Neural cell (in vitro differentiated cells): ENCODE measurements at regions not wholly inside any gene's neighbourhood (a gene's known extent, or its start where the extent isn't known, plus 50 kb on each side); places are given as distances from the start of the nearest gene placed in this dataset.

ENCODE experiments used
- EP300 ChIP-seq: fragments of 450-650 bp; conservative IDR thresholded peaks from 2 replicates; pipeline ENCODE4 v1.6.1; 2014; ENCODE audit warnings: antibody characterized with exemption, mild to moderate bottlenecking, moderate library complexity; ENCODE audit not compliant: poor library complexity, severe bottlenecking
- EZH2 ChIP-seq: fragments of 200-600, 300-800 bp; shearing (Covaris generic), sonication (generic); IDR thresholded peaks from 2 replicates; pipeline ENCODE4 v1.6.1; 2014; ENCODE audit warnings: antibody characterized with exemption, low read length, borderline replicate concordance, mild to moderate bottlenecking; ENCODE audit not compliant: insufficient read depth, poor library complexity, severe bottlenecking
- MXI1 ChIP-seq: fragments of 450-650 bp; conservative IDR thresholded peaks from 2 replicates; pipeline ENCODE4 v1.6.1; 2014; ENCODE audit warnings: antibody characterized with exemption, mild to moderate bottlenecking; ENCODE audit not compliant: poor library complexity, severe bottlenecking
- POLR2AphosphoS5 ChIP-seq: IDR thresholded peaks from 2 replicates; pipeline ENCODE4 v1.6.1; 2012
- TAF1 ChIP-seq: IDR thresholded peaks from 2 replicates; pipeline ENCODE4 v1.6.1; 2012; ENCODE audit warnings: low read depth
- TF ChIP-seq, protein P1 (sequence below): fragments of 450-650 bp; IDR thresholded peaks from 2 replicates; pipeline ENCODE4 v1.5.1; 2014; ENCODE audit warnings: antibody characterized with exemption, mild to moderate bottlenecking, moderate library complexity; ENCODE audit not compliant: poor library complexity, severe bottlenecking
- TF ChIP-seq, protein P2 (sequence below): IDR thresholded peaks from 2 replicates; pipeline ENCODE4 v1.6.1; 2012; ENCODE audit warnings: borderline replicate concordance

DNA sequence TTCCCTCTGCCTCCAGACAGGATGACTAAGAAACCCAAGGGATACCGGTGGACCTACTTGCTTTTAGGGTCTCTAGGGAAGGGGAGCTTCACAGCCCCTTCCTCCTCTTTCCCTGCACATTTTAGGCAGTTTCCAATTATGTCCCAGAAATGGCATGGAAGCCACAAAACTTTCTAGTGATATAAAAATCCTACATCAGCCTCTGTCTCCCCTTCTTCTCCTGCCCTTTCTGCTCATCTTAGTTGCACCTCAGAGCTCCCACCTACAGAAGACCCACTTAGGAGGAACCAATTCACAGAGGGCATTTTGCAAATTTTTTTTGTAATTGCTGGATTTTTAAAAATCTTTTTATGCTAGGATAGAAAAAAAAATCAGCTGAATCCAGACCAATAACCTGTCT lies 263.1 kb downstream of the TNS1 start:
- TF ChIP-seq, protein P1, sequence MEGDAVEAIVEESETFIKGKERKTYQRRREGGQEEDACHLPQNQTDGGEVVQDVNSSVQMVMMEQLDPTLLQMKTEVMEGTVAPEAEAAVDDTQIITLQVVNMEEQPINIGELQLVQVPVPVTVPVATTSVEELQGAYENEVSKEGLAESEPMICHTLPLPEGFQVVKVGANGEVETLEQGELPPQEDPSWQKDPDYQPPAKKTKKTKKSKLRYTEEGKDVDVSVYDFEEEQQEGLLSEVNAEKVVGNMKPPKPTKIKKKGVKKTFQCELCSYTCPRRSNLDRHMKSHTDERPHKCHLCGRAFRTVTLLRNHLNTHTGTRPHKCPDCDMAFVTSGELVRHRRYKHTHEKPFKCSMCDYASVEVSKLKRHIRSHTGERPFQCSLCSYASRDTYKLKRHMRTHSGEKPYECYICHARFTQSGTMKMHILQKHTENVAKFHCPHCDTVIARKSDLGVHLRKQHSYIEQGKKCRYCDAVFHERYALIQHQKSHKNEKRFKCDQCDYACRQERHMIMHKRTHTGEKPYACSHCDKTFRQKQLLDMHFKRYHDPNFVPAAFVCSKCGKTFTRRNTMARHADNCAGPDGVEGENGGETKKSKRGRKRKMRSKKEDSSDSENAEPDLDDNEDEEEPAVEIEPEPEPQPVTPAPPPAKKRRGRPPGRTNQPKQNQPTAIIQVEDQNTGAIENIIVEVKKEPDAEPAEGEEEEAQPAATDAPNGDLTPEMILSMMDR, result no peak
- TF ChIP-seq, protein P2, sequence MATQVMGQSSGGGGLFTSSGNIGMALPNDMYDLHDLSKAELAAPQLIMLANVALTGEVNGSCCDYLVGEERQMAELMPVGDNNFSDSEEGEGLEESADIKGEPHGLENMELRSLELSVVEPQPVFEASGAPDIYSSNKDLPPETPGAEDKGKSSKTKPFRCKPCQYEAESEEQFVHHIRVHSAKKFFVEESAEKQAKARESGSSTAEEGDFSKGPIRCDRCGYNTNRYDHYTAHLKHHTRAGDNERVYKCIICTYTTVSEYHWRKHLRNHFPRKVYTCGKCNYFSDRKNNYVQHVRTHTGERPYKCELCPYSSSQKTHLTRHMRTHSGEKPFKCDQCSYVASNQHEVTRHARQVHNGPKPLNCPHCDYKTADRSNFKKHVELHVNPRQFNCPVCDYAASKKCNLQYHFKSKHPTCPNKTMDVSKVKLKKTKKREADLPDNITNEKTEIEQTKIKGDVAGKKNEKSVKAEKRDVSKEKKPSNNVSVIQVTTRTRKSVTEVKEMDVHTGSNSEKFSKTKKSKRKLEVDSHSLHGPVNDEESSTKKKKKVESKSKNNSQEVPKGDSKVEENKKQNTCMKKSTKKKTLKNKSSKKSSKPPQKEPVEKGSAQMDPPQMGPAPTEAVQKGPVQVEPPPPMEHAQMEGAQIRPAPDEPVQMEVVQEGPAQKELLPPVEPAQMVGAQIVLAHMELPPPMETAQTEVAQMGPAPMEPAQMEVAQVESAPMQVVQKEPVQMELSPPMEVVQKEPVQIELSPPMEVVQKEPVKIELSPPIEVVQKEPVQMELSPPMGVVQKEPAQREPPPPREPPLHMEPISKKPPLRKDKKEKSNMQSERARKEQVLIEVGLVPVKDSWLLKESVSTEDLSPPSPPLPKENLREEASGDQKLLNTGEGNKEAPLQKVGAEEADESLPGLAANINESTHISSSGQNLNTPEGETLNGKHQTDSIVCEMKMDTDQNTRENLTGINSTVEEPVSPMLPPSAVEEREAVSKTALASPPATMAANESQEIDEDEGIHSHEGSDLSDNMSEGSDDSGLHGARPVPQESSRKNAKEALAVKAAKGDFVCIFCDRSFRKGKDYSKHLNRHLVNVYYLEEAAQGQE, result no peak
- TF ChIP-seq EP300 (no peak), TAF1 (no peak), POLR2AphosphoS5 (no peak), MXI1 (no peak), EZH2 (no peak)
